Keratinocyte (primary cell): ENCODE measurements at regions not wholly inside any gene's neighbourhood (a gene's known extent, or its start where the extent isn't known, plus 50 kb on each side); places are given as distances from the start of the nearest gene placed in this dataset.

Experiments
- DNase-seq: peaks from one replicate; pipeline ENCODE4 v3.0.0-alpha.2; 2011; ENCODE audit warnings: low read depth, missing footprints, low spot score
- FAIRE-seq: peaks from 2 replicates; lab custom pipeline; 2011; peaks lifted over from hg19 to GRCh38; lab: Jason Lieb, UNC
- H2AFZ ChIP-seq: 2 replicates; pipeline ENCODE4 v1.6.0; 2012; ENCODE audit warnings: low read length, control low read depth, inconsistent platforms; ENCODE audit not compliant: control insufficient read depth
- H3K27ac ChIP-seq: 2 replicates; pipeline ENCODE4 v1.5.1; 2011; ENCODE audit warnings: low read length; ENCODE audit not compliant: control insufficient read depth, insufficient read depth
- H3K27me3 ChIP-seq: 3 replicates; pipeline ENCODE4 v1.6.0; 2011; ENCODE audit warnings: low read length; ENCODE audit not compliant: control insufficient read depth, insufficient read depth; ENCODE audit errors: extremely low read depth
- H3K36me3 ChIP-seq, 2 experiments: 2 replicates in 1 of 2; 3 replicates in 1 of 2; pipeline ENCODE4 v1.5.1; 2011; ENCODE audit warnings: low read length in 2 of 2, mild to moderate bottlenecking in 1 of 2; ENCODE audit not compliant: control insufficient read depth in 2 of 2, insufficient read depth in 2 of 2; ENCODE audit errors: extremely low read depth in 1 of 2
- H3K4me1 ChIP-seq: 3 replicates; pipeline ENCODE4 v1.5.1; 2011; ENCODE audit warnings: low read length; ENCODE audit not compliant: control insufficient read depth, insufficient read depth; ENCODE audit errors: extremely low read depth
- H3K4me2 ChIP-seq: 3 replicates; pipeline ENCODE4 v1.6.0; 2011; ENCODE audit warnings: low read depth, low read length; ENCODE audit not compliant: control insufficient read depth, insufficient read depth; ENCODE audit errors: extremely low read depth
- H3K4me3 ChIP-seq, 3 experiments: fragments of 200-600 bp in 1 of 3; sonication (generic) in 1 of 3; 2 replicates in 2 of 3; 3 replicates in 1 of 3; pipeline ENCODE4 v1.5.1; 2011 to 2016; ENCODE audit warnings: low read length in 3 of 3, mild to moderate bottlenecking in 3 of 3, control low read depth in 2 of 3, inconsistent platforms in 1 of 3, low read depth in 1 of 3, mixed read lengths in 1 of 3, mixed run types in 1 of 3, moderate library complexity in 1 of 3; ENCODE audit not compliant: control insufficient read depth in 2 of 3, insufficient read depth in 2 of 3; ENCODE audit errors: extremely low read depth in 1 of 3
- H3K79me2 ChIP-seq: 2 replicates; pipeline ENCODE4 v1.6.0; 2012; ENCODE audit warnings: low read length; ENCODE audit not compliant: control insufficient read depth, insufficient read depth
- H3K9ac ChIP-seq: 3 replicates; pipeline ENCODE4 v1.6.0; 2011; ENCODE audit warnings: low read length; ENCODE audit not compliant: control insufficient read depth, insufficient read depth; ENCODE audit errors: extremely low read depth
- H3K9me1 ChIP-seq: 3 replicates; pipeline ENCODE4 v1.6.0; 2011; ENCODE audit warnings: low read length; ENCODE audit not compliant: control insufficient read depth, insufficient read depth; ENCODE audit errors: extremely low read depth
- H3K9me3 ChIP-seq: 2 replicates; pipeline ENCODE4 v1.5.1; 2012; ENCODE audit warnings: low read depth, low read length; ENCODE audit not compliant: control insufficient read depth
- H4K20me1 ChIP-seq: 3 replicates; pipeline ENCODE4 v1.6.0; 2011; ENCODE audit warnings: low read length; ENCODE audit not compliant: control insufficient read depth, insufficient read depth; ENCODE audit errors: extremely low read depth
- EZH2 ChIP-seq: IDR thresholded peaks from one replicate; pipeline ENCODE4 v1.6.1; 2012; ENCODE audit warnings: inconsistent platforms, mild to moderate bottlenecking, low read length, moderate library complexity
- dilution Hi-C: fragments of 300-500 bp; cut with MboI; formaldehyde crosslinking; loops from one replicate; pipeline ENCODE4 v1.7.0; 2020; ENCODE audit warnings: low sequenced_read_pairs; ENCODE audit not compliant: extremely low pct_ligation_motif_present
- TF ChIP-seq, protein P1 (sequence below), 3 experiments: IDR thresholded peaks in 1 of 3; conservative IDR thresholded peaks in 1 of 3; optimal IDR thresholded peaks in 1 of 3; 2 replicates in 2 of 3; 3 replicates in 1 of 3; pipeline versions ENCODE3 to v1.5.1; 2011; ENCODE audit warnings: low read length in 3 of 3, mild to moderate bottlenecking in 3 of 3, moderate library complexity in 2 of 3, control low read depth in 1 of 3, inconsistent platforms in 1 of 3; ENCODE audit not compliant: insufficient read depth in 2 of 3; ENCODE audit errors: extremely low read depth in 1 of 3

DNA sequence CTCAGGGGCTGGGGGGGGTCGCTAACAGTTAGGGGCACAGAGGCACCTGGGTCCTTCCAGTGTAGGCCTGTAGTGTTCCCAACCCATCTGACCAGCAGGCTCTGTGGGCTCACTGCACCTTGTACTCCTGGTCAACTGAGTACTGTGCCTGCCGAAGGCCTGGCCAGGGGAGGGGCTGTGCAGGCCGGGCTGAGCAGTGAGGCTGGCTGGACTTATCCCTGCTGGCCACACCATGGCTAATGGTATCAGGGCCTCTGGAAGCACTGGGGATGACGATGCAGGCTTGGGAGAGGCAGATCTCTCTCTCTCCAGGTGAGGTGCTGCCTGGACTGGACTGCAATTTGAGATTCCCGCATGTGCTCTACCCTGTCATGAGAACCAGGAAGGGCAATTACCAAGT lies 58.9 kb upstream of the SDK2 start:
- Histone ChIP-seq H3K9ac (no peak overlapping the region), H3K9me3 (no peaks in the 10 kb centered on the region), H3K4me1 (no peaks in the 10 kb centered on the region), H3K27ac (no peak overlapping the region), H3K4me3 (no peak overlapping the region), H3K79me2 (no peaks in the 10 kb centered on the region), H2AFZ (no peak overlapping the region), H3K9me1 (no peaks in the 10 kb centered on the region), H3K27me3 (no peaks in the 10 kb centered on the region), H3K4me2 (no peak overlapping the region), H3K36me3 (no peaks in the 10 kb centered on the region), H4K20me1 (no peaks in the 10 kb centered on the region)
- DNase-seq, result no peak
- dilution Hi-C loops, result no loop called here
- TF ChIP-seq, protein P1, sequence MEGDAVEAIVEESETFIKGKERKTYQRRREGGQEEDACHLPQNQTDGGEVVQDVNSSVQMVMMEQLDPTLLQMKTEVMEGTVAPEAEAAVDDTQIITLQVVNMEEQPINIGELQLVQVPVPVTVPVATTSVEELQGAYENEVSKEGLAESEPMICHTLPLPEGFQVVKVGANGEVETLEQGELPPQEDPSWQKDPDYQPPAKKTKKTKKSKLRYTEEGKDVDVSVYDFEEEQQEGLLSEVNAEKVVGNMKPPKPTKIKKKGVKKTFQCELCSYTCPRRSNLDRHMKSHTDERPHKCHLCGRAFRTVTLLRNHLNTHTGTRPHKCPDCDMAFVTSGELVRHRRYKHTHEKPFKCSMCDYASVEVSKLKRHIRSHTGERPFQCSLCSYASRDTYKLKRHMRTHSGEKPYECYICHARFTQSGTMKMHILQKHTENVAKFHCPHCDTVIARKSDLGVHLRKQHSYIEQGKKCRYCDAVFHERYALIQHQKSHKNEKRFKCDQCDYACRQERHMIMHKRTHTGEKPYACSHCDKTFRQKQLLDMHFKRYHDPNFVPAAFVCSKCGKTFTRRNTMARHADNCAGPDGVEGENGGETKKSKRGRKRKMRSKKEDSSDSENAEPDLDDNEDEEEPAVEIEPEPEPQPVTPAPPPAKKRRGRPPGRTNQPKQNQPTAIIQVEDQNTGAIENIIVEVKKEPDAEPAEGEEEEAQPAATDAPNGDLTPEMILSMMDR (optimal IDR thresholded peaks at IDR 0.05 in 1 of 3, IDR thresholded peaks at IDR 0.05 in 1 of 3, conservative IDR thresholded peaks at IDR 0.05 in 1 of 3; ENCODE audit: extremely low read depth in 1 of 3, insufficient read depth in 2 of 3, low read length in 3 of 3), result no peak
- no peak for TF ChIP-seq EZH2
- FAIRE-seq, result no peak

GRCh38 chr17:73703917-73704316 lies 59.7 kb upstream of the SDK2 start:
- TF ChIP-seq EZH2, result no peak
- TF ChIP-seq, protein P1 (optimal IDR thresholded peaks at IDR 0.05 in 1 of 3, IDR thresholded peaks at IDR 0.05 in 1 of 3, conservative IDR thresholded peaks at IDR 0.05 in 1 of 3; ENCODE audit: extremely low read depth in 1 of 3, insufficient read depth in 2 of 3, low read length in 3 of 3), result no peak
- Histone ChIP-seq H3K4me1 (no peaks in the 10 kb centered on the region), H3K27ac (no peak overlapping the region), H2AFZ (no peak overlapping the region), H3K9me1 (no peaks in the 10 kb centered on the region), H4K20me1 (no peaks in the 10 kb centered on the region), H3K27me3 (peaks cover 7% of the 10 kb centered on the region), H3K4me3 (no peak overlapping the region), H3K4me2 (no peak overlapping the region), H3K79me2 (no peaks in the 10 kb centered on the region), H3K9ac (no peak overlapping the region), H3K9me3 (no peaks in the 10 kb centered on the region), H3K36me3 (no peaks in the 10 kb centered on the region)
- no peak for FAIRE-seq
- DNase-seq, result no peak
- dilution Hi-C loops, result no loop called here
